Ovary (tissue), 7 donors: ENCODE measurements at regions not wholly inside any gene's neighbourhood (a gene's known extent, or its start where the extent isn't known, plus 50 kb on each side); places are given as distances from the start of the nearest gene placed in this dataset.

Experiments used
- DNase-seq, 5 donors: peaks; one replicate each; pipeline ENCODE4 v3.0.0-alpha.2; 2019 to 2020
- H3K27ac ChIP-seq, 2 donors: fragments of 200-600 bp; one replicate each; pipeline versions ENCODE4 v1.5.1 to v1.8.0; 2019 to 2022
- H3K27me3 ChIP-seq: fragments of 200-600 bp; one replicate; pipeline ENCODE4 v1.8.0; 2022
- H3K36me3 ChIP-seq: fragments of 200-600 bp; sonication (generic); one replicate; pipeline ENCODE4 v1.5.1; 2019
- H3K4me1 ChIP-seq: one replicate; pipeline ENCODE4 v1.8.1; 2013; ENCODE audit warnings: mild to moderate bottlenecking, moderate library complexity; ENCODE audit not compliant: insufficient read depth
- H3K4me3 ChIP-seq: fragments of 200-600 bp; sonication (generic); one replicate; pipeline ENCODE4 v1.5.1; 2017
- H3K9me3 ChIP-seq, 2 donors: fragments of 200-600 bp in 1 of 2; sonication (generic) in 1 of 2; one replicate each; pipeline versions ENCODE4 v1.5.1 to v1.8.1; 2013 to 2019; ENCODE audit warnings: mild to moderate bottlenecking in 1 of 2, moderate library complexity in 1 of 2
- EP300 ChIP-seq: sonication (generic); formaldehyde crosslinking; IDR thresholded peaks from one replicate; pipeline ENCODE4 v1.6.1; 2017; ENCODE audit warnings: antibody characterized with exemption
- POLR2A ChIP-seq: fragments of 450-650 bp; IDR thresholded peaks from one replicate; pipeline ENCODE4 v1.6.1; 2017; ENCODE audit warnings: antibody characterized with exemption, mild to moderate bottlenecking, moderate library complexity
- WGBS, 3 donors: extraction: QIAGEN DNeasy Blood & Tissue Kit in 1 of 3; methylation state at CpG; one replicate each; pipeline versions ENCODE4 v1.1.5 to v1.1.7; 2013 to 2017; 5-methylcytosine and 5-hydroxymethylcytosine counted together
- intact Hi-C, 4 donors: fragments of 100-400 bp; cut with DNase I; formaldehyde crosslinking; loops; one replicate each; pipeline versions ENCODE4 v1.11.0 to v1.15.1; 2022 to 2023
- TF ChIP-seq, protein P1 (sequence below), 3 donors: fragments of 450-650 bp in 2 of 3; fragments of 200-600 bp in 1 of 3; IDR thresholded peaks; one replicate each; pipeline versions ENCODE4 v1.5.1 to v1.8.0; 2016 to 2022; ENCODE audit warnings: antibody characterized with exemption in 3 of 3, mild to moderate bottlenecking in 1 of 3
- donor health status: DM: no; HTN: no; CAD: no; lungs with moderate emphysema.
- donor health status: DM: no; HTN: no; CAD: no.
- donor health status: Bipolar disorder and iron deficiency.
- donor health status: DM: no; HTN: no; CAD: no.
- donor health status: DM: yes; HTN: yes; CAD: no.

DNA sequence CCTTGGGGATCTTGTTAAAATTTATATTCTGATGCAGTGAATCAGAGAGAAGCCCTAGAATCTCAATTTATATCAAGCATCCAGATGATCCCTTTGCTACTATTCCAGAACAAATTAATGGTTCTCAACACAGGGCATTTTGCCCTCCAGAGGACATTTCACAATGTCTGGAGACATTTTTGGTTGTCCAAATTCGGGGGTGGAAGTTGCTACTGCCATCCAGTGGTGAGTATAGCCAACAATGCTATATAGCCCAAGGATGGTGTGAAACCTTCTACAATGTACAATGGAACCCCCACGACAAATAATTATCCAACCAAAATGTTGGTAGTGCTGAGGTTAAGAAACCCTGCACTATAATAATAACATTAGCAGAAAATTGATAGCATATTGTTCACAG is 2440.0 kb downstream of the PCDH7 start:
- H3K4me3 ChIP-seq, result no peak overlapping the region
- H3K36me3 ChIP-seq, result no peaks in the 10 kb centered on the region
- DNase-seq, result no peak
- 39 to 42% (median 40%) methylated on average over 2 of the region's 2 CpGs for WGBS, 3 donors
- H3K27me3 ChIP-seq, result no peaks in the 10 kb centered on the region
- no peak overlapping the region for H3K27ac ChIP-seq
- TF ChIP-seq, protein P1, sequence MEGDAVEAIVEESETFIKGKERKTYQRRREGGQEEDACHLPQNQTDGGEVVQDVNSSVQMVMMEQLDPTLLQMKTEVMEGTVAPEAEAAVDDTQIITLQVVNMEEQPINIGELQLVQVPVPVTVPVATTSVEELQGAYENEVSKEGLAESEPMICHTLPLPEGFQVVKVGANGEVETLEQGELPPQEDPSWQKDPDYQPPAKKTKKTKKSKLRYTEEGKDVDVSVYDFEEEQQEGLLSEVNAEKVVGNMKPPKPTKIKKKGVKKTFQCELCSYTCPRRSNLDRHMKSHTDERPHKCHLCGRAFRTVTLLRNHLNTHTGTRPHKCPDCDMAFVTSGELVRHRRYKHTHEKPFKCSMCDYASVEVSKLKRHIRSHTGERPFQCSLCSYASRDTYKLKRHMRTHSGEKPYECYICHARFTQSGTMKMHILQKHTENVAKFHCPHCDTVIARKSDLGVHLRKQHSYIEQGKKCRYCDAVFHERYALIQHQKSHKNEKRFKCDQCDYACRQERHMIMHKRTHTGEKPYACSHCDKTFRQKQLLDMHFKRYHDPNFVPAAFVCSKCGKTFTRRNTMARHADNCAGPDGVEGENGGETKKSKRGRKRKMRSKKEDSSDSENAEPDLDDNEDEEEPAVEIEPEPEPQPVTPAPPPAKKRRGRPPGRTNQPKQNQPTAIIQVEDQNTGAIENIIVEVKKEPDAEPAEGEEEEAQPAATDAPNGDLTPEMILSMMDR (IDR thresholded peaks at IDR 0.05), result no peak
- TF ChIP-seq EP300, result no peak
- no peak for TF ChIP-seq POLR2A
- H3K9me3 ChIP-seq, result no peaks in the 10 kb centered on the region
- intact Hi-C loops, result no loop called here
- H3K4me1 ChIP-seq, result no peaks in the 10 kb centered on the region

DNA sequence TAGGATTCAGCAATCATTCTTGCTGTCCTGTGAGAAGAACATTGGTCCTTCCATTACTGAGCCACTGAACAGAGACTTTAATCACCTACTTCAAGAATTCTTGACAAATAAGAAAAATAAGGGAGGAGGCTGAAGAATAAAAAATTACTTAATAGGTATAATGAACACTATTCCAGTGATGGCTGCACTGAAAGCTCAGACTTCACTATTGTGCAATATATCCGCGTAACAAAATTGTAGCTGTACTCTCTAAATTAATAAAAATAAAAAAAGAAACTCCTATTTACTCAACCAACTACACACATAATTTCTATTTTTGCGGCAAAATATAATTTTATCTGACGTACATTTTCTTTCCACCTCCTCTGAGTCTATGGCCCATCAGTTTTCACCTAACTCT is 2441.0 kb downstream of the PCDH7 start:
- H3K9me3 ChIP-seq, result no peaks in the 10 kb centered on the region
- intact Hi-C loops, result no loop called here
- TF ChIP-seq EP300, result no peak
- TF ChIP-seq POLR2A, result no peak
- TF ChIP-seq, protein P1 (IDR thresholded peaks at IDR 0.05), result no peak
- 96 to 97% (median 97%) methylated on average over 4 of the region's 4 CpGs for WGBS, 3 donors
- no peak overlapping the region for H3K27ac ChIP-seq
- H3K4me1 ChIP-seq, result no peaks in the 10 kb centered on the region
- DNase-seq, result no peak
- H3K36me3 ChIP-seq, result no peaks in the 10 kb centered on the region
- no peaks in the 10 kb centered on the region for H3K27me3 ChIP-seq
- no peak overlapping the region for H3K4me3 ChIP-seq

DNA sequence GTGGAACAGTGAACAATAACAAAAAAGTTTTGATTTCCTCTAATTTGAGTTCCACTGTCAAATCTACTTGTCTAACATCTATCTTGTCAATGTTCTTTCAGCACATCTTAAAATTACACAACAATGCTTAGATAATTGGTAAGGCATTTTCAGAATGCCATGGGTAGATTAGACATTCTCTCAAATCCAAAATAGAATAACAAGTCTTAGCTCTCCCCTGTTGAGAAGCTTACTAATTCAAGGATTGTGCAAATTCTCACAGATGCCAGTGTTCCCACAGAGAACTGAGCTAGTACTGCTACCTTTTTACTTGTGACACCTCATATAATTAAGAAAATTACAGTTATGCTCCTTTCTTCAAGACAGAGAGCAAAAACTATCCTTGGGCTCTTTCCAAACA is 2442.0 kb downstream of the PCDH7 start:
- H3K4me3 ChIP-seq, result no peak overlapping the region
- no peaks in the 10 kb centered on the region for H3K4me1 ChIP-seq
- intact Hi-C loops, result no loop called here
- H3K27me3 ChIP-seq, result no peaks in the 10 kb centered on the region
- TF ChIP-seq POLR2A, result no peak
- no peaks in the 10 kb centered on the region for H3K9me3 ChIP-seq
- no peak for DNase-seq
- no peak overlapping the region for H3K27ac ChIP-seq
- no peaks in the 10 kb centered on the region for H3K36me3 ChIP-seq

DNA sequence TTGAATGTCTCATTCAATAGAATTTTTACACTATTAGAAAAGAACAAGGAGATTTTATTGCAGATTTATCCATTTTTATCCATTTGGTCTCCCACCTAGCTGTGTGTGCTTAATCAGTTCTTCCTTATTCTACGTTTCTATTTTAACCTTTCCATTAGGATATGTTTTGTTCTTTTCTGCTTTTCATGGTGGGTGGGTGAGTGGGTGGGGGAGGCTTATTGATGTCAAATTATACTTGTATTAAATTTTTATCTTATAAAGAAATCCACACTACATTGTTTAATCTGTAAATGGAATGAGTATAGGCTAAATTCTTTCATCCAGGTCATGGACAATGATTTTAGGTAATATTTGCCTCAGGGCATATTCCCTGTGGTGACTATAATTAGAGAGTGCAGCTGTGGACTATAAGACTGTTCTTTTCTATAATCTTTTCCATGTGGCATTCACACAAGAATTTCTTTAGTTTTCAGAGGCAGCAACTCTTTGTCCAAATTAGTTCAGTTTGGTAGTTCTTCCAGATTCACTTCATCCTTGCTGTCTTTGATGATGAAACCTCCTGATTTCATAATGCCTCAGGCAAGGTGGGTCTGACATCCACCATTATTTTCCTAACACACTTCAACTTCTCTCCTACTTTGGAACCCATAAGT is 2451.8 kb downstream of the PCDH7 start:
- Histone ChIP-seq H3K9me3 (no peaks in the 10 kb centered on the region), H3K27me3 (no peaks in the 10 kb centered on the region), H3K4me3 (no peak overlapping the region), H3K27ac (no peak overlapping the region), H3K36me3 (no peaks in the 10 kb centered on the region), H3K4me1 (no peaks in the 10 kb centered on the region)
- WGBS, 3 donors, result 58 to 75% (median 60%) methylated on average over 1 of the region's 1 CpG
- TF ChIP-seq EP300 (no peak), POLR2A (no peak)
- TF ChIP-seq, protein P1 (IDR thresholded peaks at IDR 0.05), result no peak
- intact Hi-C loops, result no loop called here
- no peak for DNase-seq

- intact Hi-C loops, result no loop called here
- WGBS, 3 donors, result 44 to 62% (median 48%) methylated on average over 1 of the region's 1 CpG
These were observed 2456.4 kb downstream of the PCDH7 start for GRCh38 chr4:33176566-33176965.

More at GRCh38 chr4:33176566-33176965, 2456.4 kb downstream of the PCDH7 start:
- Histone ChIP-seq H3K27me3 (no peaks in the 10 kb centered on the region), H3K4me1 (no peaks in the 10 kb centered on the region), H3K4me3 (no peak overlapping the region), H3K36me3 (no peaks in the 10 kb centered on the region), H3K27ac (no peak overlapping the region), H3K9me3 (no peaks in the 10 kb centered on the region)
- TF ChIP-seq EP300 (no peak), POLR2A (no peak)
- TF ChIP-seq, protein P1 (IDR thresholded peaks at IDR 0.05), result no peak
- DNase-seq, result no peak
